ENCODE measurements at regions not wholly inside any gene's neighbourhood (a gene's known extent, or its start where the extent isn't known, plus 50 kb on each side); places are given as distances from the start of the nearest gene placed in this dataset.

DNA sequence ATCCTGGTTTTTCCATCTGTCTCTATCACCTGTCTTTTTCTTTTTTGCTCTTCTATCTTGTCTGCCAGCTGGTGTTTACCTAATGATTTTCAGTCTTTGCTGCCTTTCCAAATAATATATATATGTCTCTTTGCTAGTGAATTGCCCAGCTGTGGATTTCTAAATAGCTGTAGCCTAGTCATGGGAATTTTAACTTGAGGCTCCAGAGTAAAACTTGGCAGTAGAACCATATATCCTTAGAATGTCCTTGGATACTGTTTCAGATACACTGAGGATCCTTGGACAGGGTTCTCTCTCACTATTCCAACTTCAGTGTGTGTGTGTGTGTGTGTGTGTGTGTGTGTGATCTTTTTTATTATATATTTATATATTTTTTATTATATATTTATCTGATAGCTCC lies 2285.3 kb downstream of the LRRC4C start:
- H3K4me3 Mint-ChIP-seq: no peak overlapping the region
- DNase-seq: no peak
- H3K27me3 ChIP-seq (ENCODE audit: control insufficient read depth in 2 of 2, insufficient read depth in 2 of 2, low read length in 2 of 2): no peaks in the 10 kb centered on the region
- H3K27me3 Mint-ChIP-seq (ENCODE audit: low read depth in 3 of 3): no peaks in the 10 kb centered on the region
- TF ChIP-seq, protein P1, sequence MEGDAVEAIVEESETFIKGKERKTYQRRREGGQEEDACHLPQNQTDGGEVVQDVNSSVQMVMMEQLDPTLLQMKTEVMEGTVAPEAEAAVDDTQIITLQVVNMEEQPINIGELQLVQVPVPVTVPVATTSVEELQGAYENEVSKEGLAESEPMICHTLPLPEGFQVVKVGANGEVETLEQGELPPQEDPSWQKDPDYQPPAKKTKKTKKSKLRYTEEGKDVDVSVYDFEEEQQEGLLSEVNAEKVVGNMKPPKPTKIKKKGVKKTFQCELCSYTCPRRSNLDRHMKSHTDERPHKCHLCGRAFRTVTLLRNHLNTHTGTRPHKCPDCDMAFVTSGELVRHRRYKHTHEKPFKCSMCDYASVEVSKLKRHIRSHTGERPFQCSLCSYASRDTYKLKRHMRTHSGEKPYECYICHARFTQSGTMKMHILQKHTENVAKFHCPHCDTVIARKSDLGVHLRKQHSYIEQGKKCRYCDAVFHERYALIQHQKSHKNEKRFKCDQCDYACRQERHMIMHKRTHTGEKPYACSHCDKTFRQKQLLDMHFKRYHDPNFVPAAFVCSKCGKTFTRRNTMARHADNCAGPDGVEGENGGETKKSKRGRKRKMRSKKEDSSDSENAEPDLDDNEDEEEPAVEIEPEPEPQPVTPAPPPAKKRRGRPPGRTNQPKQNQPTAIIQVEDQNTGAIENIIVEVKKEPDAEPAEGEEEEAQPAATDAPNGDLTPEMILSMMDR (IDR thresholded peaks at IDR 0.05): no peak
- no peaks in the 10 kb centered on the region for H3K79me2 ChIP-seq (ENCODE audit: insufficient read depth, low read length)
- no peaks in the 10 kb centered on the region for H3K36me3 Mint-ChIP-seq
- H3K9me3 Mint-ChIP-seq: peaks cover 0 to 6% (median 2%) of the 10 kb centered on the region in 7 donors
- no peaks in the 10 kb centered on the region for H3K36me3 ChIP-seq (replicated peaks in 1 of 2; ENCODE audit: control insufficient read depth in 1 of 2, insufficient read depth in 2 of 2, low read length in 2 of 2)
- no peak overlapping the region for H2AFZ ChIP-seq (ENCODE audit: insufficient read depth, low read depth, low read length, poor library complexity, severe bottlenecking)
- no peak overlapping the region for H3K27ac Mint-ChIP-seq
- H3K4me1 Mint-ChIP-seq: no peaks in the 10 kb centered on the region
- H3K4me2 ChIP-seq (replicated peaks; ENCODE audit: extremely low read depth, low read length, poor library complexity, severe bottlenecking): no peak overlapping the region
- no peak overlapping the region for H3K27ac ChIP-seq (ENCODE audit: low read depth in 1 of 2, low read length in 2 of 2)
- no peak overlapping the region for H3K9ac ChIP-seq (ENCODE audit: insufficient read depth, low read length, poor library complexity, severe bottlenecking)
- H3K9me3 ChIP-seq (replicated peaks in 1 of 2; ENCODE audit: control insufficient read depth in 1 of 2, insufficient read depth in 1 of 2, low read length in 2 of 2): no peaks in the 10 kb centered on the region
- no peaks in the 10 kb centered on the region for H4K20me1 ChIP-seq (ENCODE audit: insufficient read depth, low read length)
- no peak overlapping the region for H3K4me3 ChIP-seq (replicated peaks in 1 of 3; ENCODE audit: low read depth in 2 of 3, low read length in 3 of 3)
- no peaks in the 10 kb centered on the region for H3K4me1 ChIP-seq (ENCODE audit: control insufficient read depth in 1 of 2, insufficient read depth in 2 of 2, low read length in 2 of 2)
- intact Hi-C loops (cut with micrococcal nuclease): no loop called here

DNA sequence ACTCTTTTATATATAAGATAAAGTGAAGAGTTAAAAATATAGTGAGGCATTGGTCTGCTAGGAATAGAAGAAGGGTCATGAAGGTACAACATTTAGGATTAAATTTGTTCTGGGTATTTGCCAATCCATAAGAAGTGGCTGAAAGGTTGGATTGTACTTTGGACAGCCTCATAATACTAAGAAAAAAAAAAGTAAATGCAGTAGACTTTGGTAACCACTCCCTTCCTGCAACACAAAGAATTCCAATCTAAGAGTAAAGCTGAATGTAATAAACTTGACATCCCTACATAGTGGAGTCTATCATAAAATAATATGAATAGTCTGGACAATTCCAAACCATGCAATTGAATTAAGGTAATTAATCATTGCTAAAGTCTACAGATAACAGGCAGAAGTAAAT lies 2294.4 kb downstream of the LRRC4C start:
- no peak overlapping the region for H3K27ac ChIP-seq (ENCODE audit: low read depth in 1 of 2, low read length in 2 of 2)
- Mint-ChIP-seq H3K9me3 (peaks cover 0 to 8% (median 3%) of the 10 kb centered on the region in 7 donors), H3K36me3 (no peaks in the 10 kb centered on the region), H3K27ac (no peak overlapping the region), H3K4me1 (no peaks in the 10 kb centered on the region), H3K27me3 (ENCODE audit: low read depth in 3 of 3) (no peaks in the 10 kb centered on the region), H3K4me3 (no peak overlapping the region)
- TF ChIP-seq, protein P1 (IDR thresholded peaks at IDR 0.05): no peak
- no peak overlapping the region for H2AFZ ChIP-seq (ENCODE audit: insufficient read depth, low read depth, low read length, poor library complexity, severe bottlenecking)
- H3K4me1 ChIP-seq (ENCODE audit: control insufficient read depth in 1 of 2, insufficient read depth in 2 of 2, low read length in 2 of 2): no peaks in the 10 kb centered on the region
- no peaks in the 10 kb centered on the region for H3K27me3 ChIP-seq (ENCODE audit: control insufficient read depth in 2 of 2, insufficient read depth in 2 of 2, low read length in 2 of 2)
- H4K20me1 ChIP-seq (ENCODE audit: insufficient read depth, low read length): no peaks in the 10 kb centered on the region
- H3K4me2 ChIP-seq (replicated peaks; ENCODE audit: extremely low read depth, low read length, poor library complexity, severe bottlenecking): no peak overlapping the region
- no peaks in the 10 kb centered on the region for H3K36me3 ChIP-seq (replicated peaks in 1 of 2; ENCODE audit: control insufficient read depth in 1 of 2, insufficient read depth in 2 of 2, low read length in 2 of 2)
- intact Hi-C loops (cut with micrococcal nuclease): no loop called here
- no peak overlapping the region for H3K9ac ChIP-seq (ENCODE audit: insufficient read depth, low read length, poor library complexity, severe bottlenecking)
- DNase-seq: no peak
- H3K4me3 ChIP-seq (replicated peaks in 1 of 3; ENCODE audit: low read depth in 2 of 3, low read length in 3 of 3): no peak overlapping the region
- no peaks in the 10 kb centered on the region for H3K79me2 ChIP-seq (ENCODE audit: insufficient read depth, low read length)
- peaks cover 8% of the 10 kb centered on the region in 2 donors for H3K9me3 ChIP-seq (replicated peaks in 1 of 2; ENCODE audit: control insufficient read depth in 1 of 2, insufficient read depth in 1 of 2, low read length in 2 of 2)
